K562 (cell line): ENCODE measurements at regions not wholly inside any gene's neighbourhood (a gene's known extent, or its start where the extent isn't known, plus 50 kb on each side); places are given as distances from the start of the nearest gene placed in this dataset.

Experiments
- ATAC-seq: fragments of 200-7000 bp; cut with Tn5 transposase; 3 replicates; pipeline ENCODE4 v1.9.1; 2020; ENCODE audit warnings: moderate library complexity
- BruUV-seq: library from RNA; stranded (reverse); fragments of 400-500 nt; replicated peaks from 2 replicates; lab custom pipeline; 2021; lab: Mats Ljungman, UMichigan
- CTCF ChIA-PET: fragments of 300-600 bp; formaldehyde crosslinking; extraction: SDS; loops from one replicate; lab custom pipeline; 2021; ENCODE audit warnings: low intra/inter-chr PET ratio; lab: Yijun Ruan, JAX
- POLR2A ChIA-PET: fragments of 300-600, 350-650 bp; sonication (Branson Sonifier 250); formaldehyde crosslinking; extraction: SDS; loops from one replicate; lab custom pipeline; 2021; ENCODE audit warnings: antibody characterized with exemption, inconsistent platforms; lab: Yijun Ruan, JAX
- DNase-seq, 4 experiments: peaks; one replicate each; pipeline versions ENCODE4 v3.0.0 to v3.0.0-alpha.2; 2011 to 2018; ENCODE audit warnings: low spot score in 3 of 4, mixed read lengths in 3 of 4; ENCODE audit errors: extremely low read depth in 1 of 4
- FAIRE-seq: peaks from 2 replicates; lab custom pipeline; 2011; peaks lifted over from hg19 to GRCh38; lab: Jason Lieb, UNC
- H2AFZ ChIP-seq: 2 replicates; pipeline ENCODE4 v1.6.0; 2011; ENCODE audit warnings: low read depth, low read length, control low read depth, inconsistent platforms
- H3K27ac ChIP-seq: fragments of 200-600 bp; 3 replicates; pipeline ENCODE4 v1.8.0; 2011; ENCODE audit warnings: low read depth, mild to moderate bottlenecking, control low read depth, inconsistent platforms, low read length, moderate library complexity, mixed read lengths; ENCODE audit errors: extremely low read depth
- H3K27me3 ChIP-seq, 2 experiments: fragments of 300-600 bp in 1 of 2; 2 replicates in 1 of 2; 3 replicates in 1 of 2; pipeline versions ENCODE4 v1.6.0 to v1.8.0; 2011; ENCODE audit warnings: inconsistent platforms in 2 of 2, low read length in 2 of 2, mild to moderate bottlenecking in 1 of 2, mixed read lengths in 1 of 2, moderate library complexity in 1 of 2; ENCODE audit not compliant: control insufficient read depth in 2 of 2, insufficient read depth in 2 of 2
- H3K36me3 ChIP-seq: fragments of 300-600 bp; 3 replicates; pipeline ENCODE4 v1.8.0; 2011; ENCODE audit warnings: mild to moderate bottlenecking, low read length, inconsistent platforms; ENCODE audit not compliant: control insufficient read depth, insufficient read depth
- H3K4me1 ChIP-seq, 2 experiments: fragments of 200-600 bp in 1 of 2; replicated peaks in 1 of 2; 2 replicates in 1 of 2; 3 replicates in 1 of 2; pipeline versions ENCODE4 v1.5.1 to v1.8.0; 2011; ENCODE audit warnings: inconsistent platforms in 2 of 2, low read length in 2 of 2, mild to moderate bottlenecking in 1 of 2, mixed read lengths in 1 of 2, moderate library complexity in 1 of 2; ENCODE audit not compliant: control insufficient read depth in 2 of 2, insufficient read depth in 2 of 2
- H3K4me2 ChIP-seq: 2 replicates; pipeline ENCODE4 v1.6.1; 2011; ENCODE audit warnings: low read length, control low read depth, inconsistent platforms, mixed read lengths; ENCODE audit not compliant: insufficient read depth
- H3K4me3 ChIP-seq: fragments of 200-600 bp; sonication (generic), shearing (Covaris generic); 2 replicates; pipeline ENCODE4 v1.5.1; 2016; ENCODE audit warnings: control low read depth, inconsistent platforms
- H3K79me2 ChIP-seq: fragments of 200-600 bp; 3 replicates; pipeline ENCODE4 v1.8.0; 2011; ENCODE audit warnings: low read length, inconsistent platforms; ENCODE audit not compliant: control insufficient read depth, insufficient read depth
- H3K9ac ChIP-seq, 2 experiments: 2 replicates each; pipeline versions ENCODE4 v1.6.0 to v1.6.1; 2011; ENCODE audit warnings: low read depth in 2 of 2, low read length in 2 of 2, control low read depth in 1 of 2, inconsistent platforms in 1 of 2, mild to moderate bottlenecking in 1 of 2, mixed read lengths in 1 of 2; ENCODE audit not compliant: insufficient read depth in 1 of 2
- H3K9me1 ChIP-seq: one replicate; pipeline ENCODE4 v1.6.0; 2011; ENCODE audit warnings: inconsistent platforms, mild to moderate bottlenecking, low read length, moderate library complexity; ENCODE audit not compliant: control insufficient read depth, insufficient read depth
- H3K9me3 ChIP-seq: replicated peaks from 2 replicates; pipeline ENCODE4 v1.5.1; 2011; ENCODE audit warnings: low read depth, low read length, inconsistent platforms; ENCODE audit not compliant: control insufficient read depth, insufficient read depth
- H4K20me1 ChIP-seq: replicated peaks from 2 replicates; pipeline ENCODE4 v1.6.1; 2011; ENCODE audit warnings: low read length, inconsistent platforms, mixed read lengths; ENCODE audit not compliant: control insufficient read depth, insufficient read depth
- MAFF ChIP-seq: IDR thresholded peaks from 2 replicates; pipeline ENCODE4 v1.6.1; 2012; ENCODE audit warnings: low read length, improper control_type of control experiment
- WGBS: fragments of 100-300 bp; shearing (Covaris generic); methylation state at CpG from one replicate; pipeline ENCODE4 v1.1.6; 2016; ENCODE audit warnings: low coverage, mixed read lengths; ENCODE audit not compliant: insufficient coverage; ENCODE audit errors: missing lambda C conversion rate; 5-methylcytosine and 5-hydroxymethylcytosine counted together
- in situ Hi-C: fragments of 300-500 bp; cut with MboI; formaldehyde crosslinking; loops from 4 replicates; pipeline ENCODE4 v1.15.0; 2018; ENCODE audit warnings: inconsistent platforms, mixed read lengths
- intact Hi-C: fragments of 100-400 bp; cut with micrococcal nuclease; formaldehyde crosslinking; loops from 2 replicates; pipeline ENCODE4 v1.14.2; 2022
- TF ChIP-seq, protein P1 (sequence below), 3 experiments: IDR thresholded peaks in 2 of 3; conservative IDR thresholded peaks in 1 of 3; 2 replicates each; pipeline ENCODE4 v1.5.1; 2011 to 2012; ENCODE audit warnings: low read length in 3 of 3, mild to moderate bottlenecking in 3 of 3, control low read depth in 2 of 3, improper control_type of control experiment in 1 of 3, inconsistent platforms in 1 of 3, low read depth in 1 of 3, mixed read lengths in 1 of 3, moderate library complexity in 1 of 3; ENCODE audit not compliant: insufficient read depth in 2 of 3

DNA sequence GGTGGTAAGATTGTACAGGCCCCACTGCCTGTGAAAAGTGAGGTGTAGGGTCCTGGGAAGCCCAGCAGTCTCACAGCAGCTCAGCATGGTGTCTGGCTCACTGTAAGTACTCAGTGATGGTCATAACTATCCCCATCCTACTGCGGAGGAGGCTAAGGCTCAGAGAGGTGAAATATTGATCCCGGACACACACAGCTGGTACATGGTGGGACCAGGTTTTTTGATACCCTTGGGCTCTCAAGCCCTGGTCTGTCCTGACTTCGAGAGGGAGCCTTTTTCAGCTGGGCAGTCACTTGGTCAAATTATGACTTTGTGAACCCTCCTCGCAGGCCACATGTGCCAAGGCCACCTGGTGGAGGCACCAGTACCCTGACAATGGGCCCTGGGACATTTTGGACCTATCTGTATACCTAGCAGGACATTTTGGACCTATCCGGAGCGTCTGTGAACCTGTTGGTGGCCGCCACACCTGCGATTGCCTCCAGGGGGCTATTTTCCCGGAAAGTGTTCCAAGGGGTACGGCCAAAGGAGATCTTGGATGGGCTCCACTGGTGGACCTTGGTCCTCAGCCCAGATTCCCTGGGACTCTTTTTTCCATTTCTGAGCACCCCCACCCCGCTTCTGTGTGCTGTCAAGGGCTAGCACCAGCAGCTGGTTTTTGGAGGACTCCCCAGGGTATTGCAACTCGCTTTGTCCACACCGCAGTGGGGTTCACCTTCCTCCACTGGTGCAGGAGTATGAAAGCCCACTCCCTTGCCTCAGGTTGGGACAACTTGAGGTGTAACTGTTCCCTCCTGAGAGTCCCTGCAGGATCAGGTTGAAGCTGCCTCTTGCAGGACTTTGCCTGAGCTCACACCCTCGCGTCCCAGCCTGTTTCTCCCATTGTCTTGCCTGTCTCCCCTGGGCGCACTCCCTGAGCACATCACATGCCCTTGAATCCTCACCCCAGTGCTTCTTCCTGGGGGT, 83.6 kb upstream of the NKD1 start:
- Histone ChIP-seq H3K4me2 (no peak overlapping the region), H3K79me2 (no peaks in the 10 kb centered on the region), H3K27me3 (peaks cover 31 to 69% of the 10 kb centered on the region in 2 experiments), H2AFZ (no peak overlapping the region), H3K36me3 (no peaks in the 10 kb centered on the region), H3K4me3 (no peak overlapping the region), H4K20me1 (0 out of 2 replicates have a peak, but pooled peaks cover 4% of the 10 kb centered on the region), H3K9ac (no peak overlapping the region), H3K27ac (no peak overlapping the region), H3K9me1 (no peaks in the 10 kb centered on the region), H3K4me1 (peaks cover 3 to 10% of the 10 kb centered on the region in 2 experiments; a peak in 2 of 5 replicates), H3K9me3 (no peaks in the 10 kb centered on the region; the same call in 1 of the 2 replicates)
- in situ Hi-C loops (no loop called here), intact Hi-C loops (no loop called here)
- ChIA-PET CTCF (no interaction called here), POLR2A (interaction anchor here (0.6 to 1.5 kb wide), 3 partner anchors 14 to 692 kb away, joined by 3 to 4 read pairs (median 3); no protein-coding TSS in a partner anchor)
- no peak for TF ChIP-seq MAFF
- TF ChIP-seq, protein P1, sequence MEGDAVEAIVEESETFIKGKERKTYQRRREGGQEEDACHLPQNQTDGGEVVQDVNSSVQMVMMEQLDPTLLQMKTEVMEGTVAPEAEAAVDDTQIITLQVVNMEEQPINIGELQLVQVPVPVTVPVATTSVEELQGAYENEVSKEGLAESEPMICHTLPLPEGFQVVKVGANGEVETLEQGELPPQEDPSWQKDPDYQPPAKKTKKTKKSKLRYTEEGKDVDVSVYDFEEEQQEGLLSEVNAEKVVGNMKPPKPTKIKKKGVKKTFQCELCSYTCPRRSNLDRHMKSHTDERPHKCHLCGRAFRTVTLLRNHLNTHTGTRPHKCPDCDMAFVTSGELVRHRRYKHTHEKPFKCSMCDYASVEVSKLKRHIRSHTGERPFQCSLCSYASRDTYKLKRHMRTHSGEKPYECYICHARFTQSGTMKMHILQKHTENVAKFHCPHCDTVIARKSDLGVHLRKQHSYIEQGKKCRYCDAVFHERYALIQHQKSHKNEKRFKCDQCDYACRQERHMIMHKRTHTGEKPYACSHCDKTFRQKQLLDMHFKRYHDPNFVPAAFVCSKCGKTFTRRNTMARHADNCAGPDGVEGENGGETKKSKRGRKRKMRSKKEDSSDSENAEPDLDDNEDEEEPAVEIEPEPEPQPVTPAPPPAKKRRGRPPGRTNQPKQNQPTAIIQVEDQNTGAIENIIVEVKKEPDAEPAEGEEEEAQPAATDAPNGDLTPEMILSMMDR (IDR thresholded peaks at IDR 0.05 in 2 of 3, conservative IDR thresholded peaks at IDR 0.05 in 1 of 3; ENCODE audit: insufficient read depth in 2 of 3, low read depth in 1 of 3, low read length in 3 of 3) = 0 out of 6 replicates have a peak, but pooled peaks of 2 of the 3 experiments have one; percentile 9 to 13
- FAIRE-seq (no peak), ATAC-seq (no peak), DNase-seq (no peak)
- BruUV-seq = no TSS peak
- WGBS = under 1% methylated on average over 16 of the region's 16 CpGs
